NCI-H1092 (cell line): ENCODE measurements at regions not wholly inside any gene's neighbourhood (a gene's known extent, or its start where the extent isn't known, plus 50 kb on each side); places are given as distances from the start of the nearest gene placed in this dataset.
"Not testable (repeated sequence)": the region's sequence is repeated elsewhere in the genome, so short reads cannot be mapped to it uniquely, and the experiment has no call there.

Source experiments
- DNase-seq: peaks from one replicate; lab custom pipeline; 2025; lab: John Stamatoyannopoulos, UW

DNA sequence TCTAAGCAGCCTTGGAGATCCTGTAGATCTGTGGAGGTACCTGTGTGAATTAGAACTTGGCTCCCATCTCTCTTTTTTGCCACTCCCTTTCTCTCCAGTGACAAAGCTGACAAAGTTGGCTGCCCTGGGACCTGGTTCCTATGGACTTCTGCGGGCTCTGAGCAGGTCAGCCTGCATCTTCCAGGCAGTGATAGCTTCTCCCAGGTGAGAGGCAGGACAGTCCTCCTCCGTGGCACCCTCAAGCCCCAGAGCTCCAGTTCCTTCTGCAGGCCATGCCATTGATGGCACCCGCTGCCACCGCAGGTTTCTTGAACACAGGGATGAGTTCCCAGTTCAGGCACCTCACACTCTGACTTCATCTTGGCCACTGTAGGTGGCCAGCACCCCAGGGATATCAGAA is 73.5 kb upstream of the GRB10 start:
- DNase-seq, result no peak

DNA sequence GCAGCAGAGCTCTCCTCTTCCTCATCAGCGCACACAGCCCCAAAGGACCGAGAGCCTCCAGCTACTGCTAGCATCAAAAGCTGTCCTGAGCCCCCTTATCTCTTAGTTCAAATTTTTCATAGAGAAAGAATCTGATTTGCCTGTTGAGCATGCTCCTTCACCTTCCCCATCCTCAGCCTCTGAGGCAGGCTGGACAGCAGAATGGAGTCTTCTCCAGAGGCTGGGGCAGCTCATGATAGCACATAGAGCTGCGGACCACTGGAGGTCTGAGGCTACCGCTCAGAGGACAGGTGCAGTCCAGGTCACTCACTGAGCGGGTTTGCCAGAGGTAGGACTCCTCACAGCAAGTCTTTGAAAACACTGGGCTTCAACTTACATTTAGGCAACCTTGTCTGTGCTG is 72.8 kb upstream of the GRB10 start:
- DNase-seq, result no peak

DNA sequence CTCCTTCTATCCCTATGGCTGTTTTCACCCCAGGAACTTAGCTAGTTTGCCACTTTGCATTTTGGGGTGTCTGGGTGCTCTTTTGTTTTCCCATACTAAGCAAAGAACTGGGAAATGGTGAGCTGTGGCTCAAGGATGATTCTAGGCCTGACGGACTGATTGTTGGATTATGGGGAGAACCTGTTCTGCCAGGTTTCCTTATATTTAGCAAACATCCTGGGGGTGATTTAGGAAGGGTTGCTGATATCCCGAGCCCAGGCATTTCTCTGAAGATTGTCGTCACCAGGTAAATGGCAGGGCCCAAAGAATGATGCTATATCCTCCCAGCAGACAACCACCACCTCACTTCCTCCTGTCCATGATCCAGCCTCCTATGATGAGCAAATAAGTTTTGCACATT is 72.1 kb upstream of the GRB10 start:
- DNase-seq, result no peak

DNA sequence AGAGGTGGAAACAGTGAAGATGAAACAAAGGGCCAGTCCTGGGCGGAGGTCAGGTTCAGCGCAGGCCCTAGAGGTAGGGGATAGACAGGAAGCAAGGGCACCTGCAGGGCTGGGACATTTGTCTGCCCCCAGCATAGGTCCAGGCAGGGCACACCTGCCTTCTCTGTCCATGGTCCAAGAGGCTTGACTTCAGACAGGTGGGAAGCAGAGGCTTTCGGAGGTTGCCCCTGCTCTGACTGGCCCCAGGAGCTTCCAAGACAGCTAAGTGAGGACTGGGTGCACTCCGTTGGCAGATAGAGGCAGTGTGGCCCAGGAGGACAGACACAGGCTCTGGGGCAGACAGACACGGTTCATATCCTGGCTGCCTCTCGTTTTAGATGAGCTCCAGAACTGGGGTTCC is 71.6 kb upstream of the GRB10 start:
- no peak for DNase-seq

DNA sequence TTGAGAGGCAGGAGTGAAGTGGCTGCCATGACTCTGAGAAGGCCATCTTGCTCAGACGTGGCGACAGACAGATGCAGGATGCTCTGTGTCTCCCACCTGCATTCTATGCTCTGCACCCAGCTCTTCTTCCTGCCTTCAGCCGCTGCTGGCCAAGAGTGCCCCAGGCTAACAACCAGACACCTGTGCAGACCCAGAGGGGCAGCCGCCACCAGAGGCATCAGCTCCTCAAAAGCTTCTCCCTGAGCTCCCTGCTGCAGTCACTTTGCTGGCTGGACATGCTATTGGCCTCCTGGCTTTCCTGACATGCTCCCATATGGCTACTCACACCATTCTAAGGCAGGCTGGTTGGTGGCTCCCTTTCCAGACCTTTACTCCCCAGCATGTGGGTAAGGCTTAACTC is 70.6 kb upstream of the GRB10 start:
- no peak for DNase-seq

DNA sequence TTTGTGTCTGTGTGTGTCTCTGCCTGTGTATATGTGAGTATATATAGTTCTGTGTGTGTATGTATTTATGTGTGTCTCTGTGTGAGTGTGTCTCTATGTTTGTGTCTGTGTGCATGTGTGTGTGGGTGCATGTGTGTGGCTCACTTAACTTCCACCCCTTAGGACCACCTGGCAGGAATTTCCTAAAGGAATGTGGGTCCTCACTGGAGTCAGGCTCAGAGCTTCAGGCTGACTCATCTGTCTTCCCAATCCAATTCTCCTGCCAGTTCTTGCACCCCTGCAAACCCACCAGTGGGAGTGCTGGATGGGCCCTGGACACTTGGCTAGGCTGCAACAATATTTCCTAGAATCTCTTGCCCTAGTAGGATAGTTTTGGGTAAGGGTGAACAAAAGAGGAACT is 70.2 kb upstream of the GRB10 start:
- no peak for DNase-seq

DNA sequence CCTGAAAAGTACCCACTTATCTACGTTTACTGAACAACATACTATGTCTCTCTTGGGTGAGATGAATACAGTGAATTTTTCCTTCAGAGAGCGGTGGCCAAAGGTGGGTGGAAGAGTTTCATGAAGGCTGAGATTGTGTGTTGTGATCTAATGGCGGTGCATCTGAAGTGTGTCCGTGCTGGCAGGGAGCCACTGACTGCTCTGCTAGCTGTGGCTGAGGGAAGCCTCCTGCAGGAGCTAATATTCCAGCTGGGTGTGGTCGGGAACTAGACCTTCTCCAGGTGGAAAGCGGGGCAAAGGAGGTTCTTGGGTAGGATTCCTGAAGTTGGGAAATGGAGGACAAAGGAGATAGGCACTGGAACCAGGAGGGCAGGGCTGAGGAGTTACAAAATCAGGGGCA is 69.2 kb upstream of the GRB10 start:
- DNase-seq, result no peak

DNA sequence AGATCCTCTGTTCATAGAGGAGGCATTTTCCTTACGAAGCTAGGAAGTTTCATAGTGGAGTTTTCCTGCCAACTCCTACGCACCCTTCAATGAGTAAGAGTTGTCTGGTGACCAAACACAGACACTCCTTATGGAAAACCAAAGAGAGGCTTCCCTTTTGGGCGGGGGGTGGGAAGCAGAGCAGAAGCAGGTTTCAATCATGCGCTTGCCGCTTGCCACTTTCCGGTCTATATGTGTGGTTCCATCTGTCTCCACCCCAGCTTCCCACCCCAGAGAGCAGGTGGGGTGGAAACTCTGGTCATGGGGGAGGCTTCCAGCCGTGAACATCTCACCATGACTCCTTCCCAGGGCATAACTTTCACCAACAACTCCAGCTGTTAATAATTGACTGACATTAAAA is 68.8 kb upstream of the GRB10 start:
- DNase-seq, result no peak

DNA sequence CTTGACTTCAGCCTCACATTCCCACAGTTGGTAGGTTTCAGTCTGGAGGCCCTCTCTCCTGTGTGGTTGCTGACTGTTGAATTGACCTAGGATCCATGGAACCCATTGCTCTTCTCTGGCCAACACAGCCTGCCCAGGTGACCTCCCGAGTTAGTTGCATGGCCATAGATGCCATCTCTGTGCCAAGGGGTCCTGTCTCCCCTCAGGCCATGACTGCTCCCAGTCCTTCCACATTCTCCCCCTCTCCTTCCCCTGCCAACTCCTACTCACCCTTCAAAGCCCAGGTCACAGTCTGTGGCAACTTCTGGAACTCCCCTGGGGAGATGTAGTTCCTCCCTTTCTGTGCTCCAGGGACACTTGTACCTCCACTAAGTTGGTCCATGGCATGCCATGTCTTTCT is 67.3 kb upstream of the GRB10 start:
- no peak for DNase-seq

DNA sequence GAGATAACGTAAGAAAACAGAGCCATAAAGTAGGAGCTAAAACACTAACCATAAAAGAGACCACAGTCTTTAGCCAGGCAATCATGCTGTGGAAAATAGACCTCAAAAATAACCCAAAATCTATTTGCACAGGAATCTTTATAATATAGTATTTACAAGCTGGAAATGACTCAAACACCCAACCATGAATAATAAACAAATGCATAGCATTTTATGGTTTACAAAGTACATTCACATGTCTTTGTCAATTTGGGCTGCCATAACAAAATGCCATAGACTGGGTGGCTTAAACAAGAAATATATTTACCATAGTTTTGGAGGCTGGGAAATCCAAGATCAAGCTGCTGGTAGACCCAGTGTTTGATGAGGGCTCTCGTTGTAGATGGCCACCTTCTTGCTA is 65.5 kb upstream of the GRB10 start:
- DNase-seq, result no peak

DNA sequence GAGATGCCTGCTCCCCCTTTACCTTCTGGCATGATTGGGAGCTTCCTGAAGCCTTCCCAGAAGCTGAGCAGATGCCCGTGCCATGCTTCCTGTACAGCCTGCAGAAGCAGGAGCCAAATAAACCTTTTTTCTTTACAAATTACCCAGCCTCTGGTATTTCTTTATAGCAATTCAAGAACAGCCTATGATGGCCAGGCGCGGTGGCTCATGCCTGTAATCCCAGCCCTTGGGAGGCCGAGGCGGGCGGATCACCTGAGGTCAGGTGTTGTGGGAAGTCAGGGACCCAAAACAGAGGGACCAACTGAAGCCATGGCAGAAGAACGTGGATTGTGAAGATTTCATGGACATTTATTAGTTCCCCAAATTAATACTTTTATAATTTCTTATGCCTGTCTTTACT is 62.2 kb upstream of the GRB10 start:
- DNase-seq, result not testable (repeated sequence)

DNA sequence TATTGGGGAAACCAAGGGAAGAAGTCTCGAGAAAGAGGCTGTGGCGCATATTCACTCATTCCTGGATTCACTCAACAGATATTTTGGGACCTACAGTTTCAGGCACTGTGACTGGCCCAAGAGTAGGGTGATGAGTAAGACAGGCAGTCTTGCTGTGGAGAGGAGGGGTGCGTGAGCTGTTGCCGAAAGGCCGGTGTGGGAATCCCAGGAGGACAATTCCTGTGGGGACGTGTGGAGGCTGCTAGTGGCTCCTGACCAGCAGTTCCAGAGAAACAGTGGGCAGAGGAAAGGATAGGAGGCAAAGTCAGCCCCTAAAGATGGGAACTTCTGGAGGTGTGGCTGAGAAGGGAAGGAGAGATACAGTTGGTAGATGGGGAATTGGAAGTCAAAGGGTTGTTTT is 59.3 kb upstream of the GRB10 start:
- DNase-seq, result no peak

DNA sequence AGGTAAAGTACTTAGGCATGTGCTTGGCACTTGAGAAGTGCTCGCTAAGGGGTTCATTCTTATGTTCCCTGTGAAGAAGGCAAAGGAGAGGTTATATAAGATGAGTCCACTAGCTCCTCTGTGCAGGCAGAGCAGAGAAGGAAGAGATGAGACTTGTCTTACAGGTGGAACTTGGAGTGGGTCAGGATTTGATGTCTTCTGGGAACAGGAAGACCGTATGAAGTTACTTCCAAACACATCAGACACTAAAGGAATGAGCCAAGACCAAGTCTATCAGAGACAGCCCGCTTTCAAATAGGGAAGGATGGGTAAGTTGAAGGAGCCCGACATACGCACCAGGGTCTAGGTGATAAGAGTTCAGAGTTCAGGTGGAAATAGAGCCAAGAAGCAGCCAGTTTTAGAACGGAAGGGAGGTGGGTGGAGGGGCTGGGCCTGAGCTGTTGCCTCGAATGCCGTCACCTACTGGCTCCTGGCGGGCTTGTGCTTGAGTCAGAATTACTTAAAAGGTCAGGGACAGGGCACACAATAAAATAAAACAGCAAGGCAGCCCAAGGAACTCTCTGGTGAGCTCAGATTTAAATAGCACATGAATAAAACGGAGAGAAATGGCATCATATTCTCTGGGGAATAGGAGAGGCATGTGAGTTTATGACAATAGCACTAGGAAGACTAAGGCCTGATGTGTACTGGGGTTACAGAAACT is 56.1 kb upstream of the GRB10 start:
- DNase-seq, result no peak

DNA sequence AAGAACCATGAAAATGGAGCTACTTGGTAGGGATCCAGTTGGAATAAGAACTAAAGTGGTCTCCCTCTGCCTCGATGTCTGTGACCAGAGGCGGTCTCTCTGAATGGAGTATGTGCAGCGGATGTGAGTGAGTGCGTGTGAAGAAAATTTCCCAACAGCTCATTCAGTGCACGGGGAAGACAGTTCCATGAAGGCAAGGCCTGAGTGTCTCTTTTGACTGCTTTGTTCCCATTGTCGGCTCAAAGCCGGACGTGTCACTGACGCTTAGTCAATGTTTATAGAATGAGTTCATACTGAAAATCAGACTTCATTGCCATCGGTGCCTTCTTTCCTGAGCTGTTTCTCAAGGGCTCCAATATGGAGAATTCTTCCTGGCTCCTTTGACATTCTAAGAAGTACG is 55.3 kb upstream of the GRB10 start:
- no peak for DNase-seq

DNA sequence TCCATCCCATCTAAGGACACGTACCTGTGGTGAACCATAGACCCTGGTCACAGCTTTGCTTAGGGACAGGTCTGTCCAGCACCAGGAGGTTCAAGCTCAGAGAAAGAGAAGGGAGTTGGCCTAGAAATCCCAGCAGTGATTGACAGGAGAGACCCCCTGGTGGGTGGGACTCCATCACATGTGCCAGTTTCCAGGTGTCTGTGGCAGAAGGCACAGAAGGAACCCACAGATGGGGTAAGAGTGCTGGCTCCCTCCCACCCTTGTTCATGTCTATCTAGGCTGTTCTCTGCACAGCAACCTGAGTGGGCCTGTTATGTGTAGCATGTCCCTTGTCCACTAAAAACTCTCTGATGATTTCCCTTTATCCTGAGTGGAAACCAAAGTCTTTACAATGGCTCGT is 54.0 kb upstream of the GRB10 start:
- no peak for DNase-seq

DNA sequence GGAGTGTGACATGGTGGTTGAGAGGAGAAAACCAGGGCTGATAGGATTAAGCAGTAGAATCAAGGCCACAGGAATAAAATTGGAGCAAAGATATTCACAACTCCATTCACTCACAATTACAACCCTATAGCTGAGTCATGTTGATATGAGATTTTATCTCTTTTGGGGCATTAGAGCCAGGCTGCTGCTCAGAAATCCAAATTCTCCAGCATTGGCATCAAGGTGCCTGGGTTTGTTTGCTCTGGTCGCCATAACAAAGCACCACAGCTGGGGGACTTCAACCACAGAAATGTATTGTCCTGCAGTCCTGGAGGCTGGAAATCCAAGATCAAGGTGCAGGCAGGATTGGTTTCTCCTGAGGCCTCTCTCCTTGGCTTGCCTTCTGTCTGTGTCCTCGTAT is 52.5 kb upstream of the GRB10 start:
- no peak for DNase-seq

DNA sequence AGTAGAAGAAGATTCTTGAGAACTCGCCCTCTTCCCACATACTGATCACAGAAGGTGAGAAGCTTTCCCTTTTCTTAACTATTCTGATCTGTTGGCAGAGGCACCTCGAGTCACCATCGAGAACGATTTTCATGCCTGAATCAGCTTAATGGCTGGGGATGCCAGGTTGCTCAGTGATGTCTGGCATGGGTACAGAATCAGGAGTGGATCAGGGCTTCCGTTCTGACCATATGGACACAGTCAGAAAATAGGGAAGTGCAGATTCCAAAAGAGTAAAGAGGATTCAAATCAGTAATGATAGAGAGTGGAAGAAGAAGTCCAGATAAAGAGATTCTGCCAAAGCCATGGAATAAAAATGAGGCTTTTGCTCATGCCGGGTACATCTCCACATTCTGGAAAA is 52.0 kb upstream of the GRB10 start:
- DNase-seq, result no peak

DNA sequence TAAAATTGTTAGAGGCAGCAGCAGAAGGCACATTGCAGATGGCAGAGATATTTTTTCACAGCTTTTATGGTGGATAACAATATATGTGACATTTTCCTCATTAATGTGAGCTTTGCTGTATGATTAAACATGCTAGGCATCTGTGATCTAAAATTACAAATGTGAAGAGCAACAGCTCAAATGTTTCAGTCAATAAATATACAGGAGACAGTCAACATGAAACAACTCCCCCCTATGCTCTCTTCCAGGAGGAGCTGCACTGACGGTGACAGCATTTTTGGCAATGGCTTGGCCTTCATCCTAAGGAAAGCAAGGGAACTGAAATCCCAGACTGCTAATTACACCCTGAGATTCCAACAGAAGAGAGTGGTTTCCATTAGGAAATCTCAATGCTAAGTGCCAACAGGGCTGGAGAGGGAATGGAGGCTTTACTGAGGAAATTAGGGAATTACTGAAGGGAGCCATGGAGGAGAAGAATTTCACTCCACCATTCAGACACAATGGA is 51.4 kb upstream of the GRB10 start:
- no peak for DNase-seq

DNA sequence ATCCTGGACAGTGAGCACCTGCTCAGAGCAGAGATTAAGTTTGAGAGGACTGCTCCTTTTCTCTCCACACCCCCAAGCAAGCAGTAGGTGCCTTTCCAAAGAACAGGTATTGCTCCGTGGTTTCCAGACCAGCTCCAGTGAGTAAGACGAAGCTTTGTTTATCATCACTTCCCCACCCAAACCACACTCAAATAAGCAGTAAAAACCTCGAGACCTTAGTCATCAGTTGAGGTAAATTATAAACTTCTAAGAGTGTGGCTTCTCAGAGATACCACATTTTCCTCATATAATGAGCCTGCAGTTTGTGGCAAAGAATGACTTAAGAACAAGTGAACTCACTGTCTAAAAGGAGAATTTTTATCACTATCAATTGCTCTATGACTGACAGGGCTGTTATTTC is 50.0 kb upstream of the GRB10 start:
- no peak for DNase-seq
